Adrenal gland (tissue), 9 donors: ENCODE measurements at regions not wholly inside any gene's neighbourhood (a gene's known extent, or its start where the extent isn't known, plus 50 kb on each side); places are given as distances from the start of the nearest gene placed in this dataset.

Experiments used
- DNase-seq, 7 donors: peaks; one replicate each; pipeline ENCODE4 v3.0.0-alpha.2; 2019 to 2020
- H3K27ac ChIP-seq, 5 donors: fragments of 200-600 bp; sonication (generic) in 4 of 5; 1 replicate in 3 of 5; 2 replicates in 2 of 5; pipeline versions ENCODE4 v1.5.1 to v1.8.0; 2016 to 2020; ENCODE audit warnings: mild to moderate bottlenecking in 1 of 5
- H3K27me3 ChIP-seq: fragments of 200-600 bp; 2 replicates; pipeline ENCODE4 v1.8.0; 2021
- H3K36me3 ChIP-seq, 2 donors: fragments of 200-600 bp; replicated peaks in 1 of 2; 1 replicate in 1 of 2; 2 replicates in 1 of 2; pipeline versions ENCODE4 v1.5.1 to v1.8.0; 2018 to 2022
- H3K4me1 ChIP-seq, 2 donors: fragments of 200-600 bp; replicated peaks in 1 of 2; 1 replicate in 1 of 2; 2 replicates in 1 of 2; pipeline versions ENCODE4 v1.5.1 to v1.8.0; 2018 to 2021
- H3K4me3 ChIP-seq, 4 donors: fragments of 200-600 bp; sonication (generic) in 3 of 4; one replicate each; pipeline ENCODE4 v1.5.1; 2016 to 2018
- H3K9me3 ChIP-seq, 3 donors: fragments of 200-600 bp; sonication (generic) in 1 of 3; replicated peaks in 1 of 3; 1 replicate in 2 of 3; 2 replicates in 1 of 3; pipeline versions ENCODE4 v1.5.1 to v1.8.0; 2016 to 2021
- CTCF ChIP-seq, 6 experiments: fragments of 450-650 bp in 4 of 6; fragments of 200-600 bp in 2 of 6; sonication (generic) in 1 of 6; IDR thresholded peaks; 1 replicate in 5 of 6; 2 replicates in 1 of 6; pipeline versions ENCODE4 v1.5.1 to v1.8.0; 2016 to 2021; ENCODE audit warnings: antibody characterized with exemption in 6 of 6, mild to moderate bottlenecking in 2 of 6, moderate library complexity in 1 of 6
- POLR2A ChIP-seq, 2 donors: fragments of 450-650 bp; IDR thresholded peaks; one replicate each; pipeline ENCODE4 v1.6.1; 2017; ENCODE audit warnings: antibody characterized with exemption in 2 of 2, mild to moderate bottlenecking in 2 of 2, moderate library complexity in 1 of 2
- WGBS, 4 donors: extraction: QIAGEN DNeasy Blood & Tissue Kit in 2 of 4; methylation state at CpG; one replicate each; pipeline versions ENCODE4 v1.1.5 to v1.1.7; 2013 to 2017; 5-methylcytosine and 5-hydroxymethylcytosine counted together
- intact Hi-C, 2 donors: fragments of 100-400 bp; cut with DNase I; formaldehyde crosslinking; loops; one replicate each; pipeline versions ENCODE4 v1.14.1 to v1.15.0; 2022 to 2023
- donor health status: healthy with polysubstance abuse.
- donor health status: Bipolar disorder and iron deficiency.
- donor health status: DM: yes; HTN: yes; CAD: no.
- donor health status: DM: no; HTN: no; CAD: no.
- donor health status: DM: no; HTN: no; CAD: no.

DNA sequence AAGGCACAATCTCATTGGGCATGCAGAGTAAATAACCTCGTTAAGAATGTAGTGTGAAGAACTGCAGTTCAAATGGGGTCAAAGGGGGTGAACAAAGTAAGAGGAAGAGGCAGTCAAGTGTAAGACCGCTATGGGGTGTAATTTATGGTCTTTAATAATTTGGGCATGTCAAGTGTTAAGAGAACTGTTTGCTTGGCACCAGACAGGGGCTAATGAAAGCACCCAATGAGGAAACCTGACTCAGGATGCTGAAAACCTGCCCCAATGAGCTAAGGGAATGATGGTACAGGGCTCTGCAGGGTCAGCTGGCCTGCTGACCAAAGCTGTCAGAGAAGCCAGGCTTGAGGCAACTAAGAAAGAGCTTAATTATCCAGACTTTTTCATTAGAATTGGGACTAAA, 368.1 kb downstream of the DTWD2 start:
- no peaks in the 10 kb centered on the region for H3K27me3 ChIP-seq
- WGBS, 4 donors = 40 to 51% (median 45%) methylated on average over 2 of the region's 2 CpGs
- no peaks in the 10 kb centered on the region for H3K9me3 ChIP-seq
- H3K36me3 ChIP-seq = no peaks in the 10 kb centered on the region
- no peak for TF ChIP-seq CTCF (IDR thresholded peaks at IDR 0.05)
- no peak for TF ChIP-seq POLR2A (IDR thresholded peaks at IDR 0.05)
- no peak for DNase-seq
- no peak overlapping the region for H3K27ac ChIP-seq
- intact Hi-C loops = no loop called here
- no peak overlapping the region for H3K4me3 ChIP-seq
- no peaks in the 10 kb centered on the region for H3K4me1 ChIP-seq

- TF ChIP-seq POLR2A (IDR thresholded peaks at IDR 0.05) = no peak
- TF ChIP-seq CTCF (IDR thresholded peaks at IDR 0.05) = no peak
- no peak overlapping the region for H3K4me3 ChIP-seq
- no peaks in the 10 kb centered on the region for H3K4me1 ChIP-seq
- H3K27ac ChIP-seq = no peak overlapping the region
- no peaks in the 10 kb centered on the region for H3K36me3 ChIP-seq
- no peaks in the 10 kb centered on the region for H3K9me3 ChIP-seq
- DNase-seq = no peak
- intact Hi-C loops = no loop called here
- WGBS, 4 donors = 43 to 67% (median 60%) methylated on average over 3 of the region's 3 CpGs
- H3K27me3 ChIP-seq = no peaks in the 10 kb centered on the region
Measured at GRCh38 chr5:118619823-118620222, 368.5 kb downstream of the DTWD2 start.

- Histone ChIP-seq H3K27ac (no peak overlapping the region), H3K4me3 (no peak overlapping the region), H3K27me3 (no peaks in the 10 kb centered on the region), H3K9me3 (no peaks in the 10 kb centered on the region), H3K4me1 (no peaks in the 10 kb centered on the region), H3K36me3 (no peaks in the 10 kb centered on the region)
- no peak for DNase-seq
- intact Hi-C loops = no loop called here
- TF ChIP-seq POLR2A (IDR thresholded peaks at IDR 0.05) = no peak
- no peak for TF ChIP-seq CTCF (IDR thresholded peaks at IDR 0.05)
- WGBS, 4 donors = 46 to 95% (median 48%) methylated on average over 2 of the region's 2 CpGs
Measured at GRCh38 chr5:118616281-118616680, 372.1 kb downstream of the DTWD2 start.

DNA sequence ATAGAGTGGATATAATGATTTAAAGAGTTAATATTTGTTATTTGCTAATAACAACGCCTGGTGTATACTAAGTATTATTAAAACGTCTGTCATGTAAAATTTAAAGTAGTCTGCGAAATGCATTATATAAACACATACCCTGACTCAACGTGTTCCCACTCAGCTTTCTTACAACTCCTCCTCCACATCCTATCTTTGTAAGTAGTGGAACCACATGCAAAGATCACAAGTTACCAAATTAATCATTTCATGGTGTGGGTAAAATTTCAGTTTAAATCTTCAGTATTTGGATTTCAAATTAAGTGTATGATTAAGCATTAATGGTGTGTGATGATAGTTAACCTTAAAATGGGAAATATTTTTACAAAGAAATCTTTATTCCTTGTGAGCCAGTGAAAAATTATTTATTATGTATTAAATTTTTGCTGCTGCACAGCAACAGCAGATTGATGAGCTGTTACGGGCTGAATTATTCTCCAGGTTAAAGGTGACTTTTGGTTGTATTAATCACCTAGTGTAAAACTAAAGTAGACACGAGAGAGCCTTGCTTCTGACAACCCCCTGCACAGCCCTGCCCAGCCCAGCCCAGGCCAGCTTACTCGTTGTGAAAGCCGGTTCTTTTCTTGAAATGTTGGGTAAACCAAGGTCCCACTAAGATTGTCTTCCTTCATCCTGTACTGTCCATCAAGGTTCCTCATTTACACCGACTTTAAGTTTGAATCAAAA, 373.5 kb downstream of the DTWD2 start:
- H3K4me3 ChIP-seq = no peak overlapping the region

More for the DNA sequence above, 373.5 kb downstream of the DTWD2 start:
- H3K27me3 ChIP-seq = no peaks in the 10 kb centered on the region
- 44 to 61% (median 60%) methylated on average over 9 of the region's 9 CpGs for WGBS, 4 donors
- H3K27ac ChIP-seq = no peak overlapping the region
- DNase-seq = no peak
- H3K9me3 ChIP-seq = no peaks in the 10 kb centered on the region
- TF ChIP-seq CTCF (IDR thresholded peaks at IDR 0.05) (no peak), POLR2A (IDR thresholded peaks at IDR 0.05) (no peak)
- intact Hi-C loops = no loop called here
- no peaks in the 10 kb centered on the region for H3K4me1 ChIP-seq
- no peaks in the 10 kb centered on the region for H3K36me3 ChIP-seq
